ENCODE measurements at regions not wholly inside any gene's neighbourhood (a gene's known extent, or its start where the extent isn't known, plus 50 kb on each side); places are given as distances from the start of the nearest gene placed in this dataset.

DNA sequence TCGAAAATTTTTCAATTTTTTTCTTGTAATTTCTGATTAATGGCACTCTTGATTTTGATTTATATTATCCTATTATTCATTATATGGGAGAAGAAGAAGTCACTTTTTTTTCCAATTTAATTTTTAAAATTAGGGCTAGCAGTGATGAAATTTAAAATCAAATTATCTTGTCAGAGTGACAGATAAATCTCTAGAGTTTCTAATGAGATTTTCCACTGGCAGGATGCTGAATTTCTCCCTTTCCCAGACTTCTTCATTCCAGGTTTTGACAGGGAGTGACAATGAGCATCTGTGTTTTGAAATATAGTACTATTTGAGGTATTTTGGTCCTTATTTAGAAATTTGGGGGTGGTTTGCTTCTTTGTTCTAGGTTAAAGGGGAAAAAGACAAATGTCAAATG is 2274.1 kb downstream of the MAT2B start:
- no peak for DNase-seq

DNA sequence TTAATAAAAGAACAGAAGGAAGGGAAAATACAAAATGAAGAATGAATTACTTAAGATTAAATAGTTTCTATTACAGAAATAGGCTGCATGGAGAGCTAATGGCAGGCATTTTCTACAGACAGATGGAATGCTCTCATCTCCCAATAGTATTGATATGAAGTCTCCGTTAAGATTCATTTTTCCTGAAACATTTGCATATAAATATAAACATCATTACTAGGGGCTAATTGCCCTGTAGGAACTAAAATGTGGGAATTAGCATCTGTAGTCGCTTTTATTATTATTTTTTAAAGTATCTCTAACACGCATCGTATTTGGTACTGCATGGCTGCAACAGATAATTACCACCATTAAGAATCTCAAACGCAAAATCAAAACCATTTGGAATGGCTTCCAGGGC is 2275.5 kb downstream of the MAT2B start:
- DNase-seq: no peak

DNA sequence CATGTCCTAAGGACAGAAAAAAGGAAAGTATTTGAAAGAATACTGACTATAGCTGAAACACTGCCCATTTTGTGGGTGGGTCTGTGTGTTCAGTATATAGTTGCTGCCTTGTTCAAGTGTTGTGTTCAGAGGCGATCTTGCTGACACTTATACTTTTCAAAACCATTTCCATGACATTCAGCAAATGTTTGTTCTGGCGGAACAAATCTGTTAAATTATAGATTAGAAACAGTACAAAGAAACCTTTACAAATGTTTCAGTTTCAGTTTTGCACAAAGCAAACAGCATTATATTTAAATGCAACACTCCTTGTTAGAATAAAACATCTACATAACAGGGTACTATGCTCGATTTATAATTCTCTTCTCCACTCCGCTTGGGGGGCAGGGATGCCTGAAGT is 2276.3 kb downstream of the MAT2B start:
- DNase-seq: no peak

GRCh38 chr5:165783024-165783423 is 2277.6 kb downstream of the MAT2B start:
- DNase-seq: no peak

DNA sequence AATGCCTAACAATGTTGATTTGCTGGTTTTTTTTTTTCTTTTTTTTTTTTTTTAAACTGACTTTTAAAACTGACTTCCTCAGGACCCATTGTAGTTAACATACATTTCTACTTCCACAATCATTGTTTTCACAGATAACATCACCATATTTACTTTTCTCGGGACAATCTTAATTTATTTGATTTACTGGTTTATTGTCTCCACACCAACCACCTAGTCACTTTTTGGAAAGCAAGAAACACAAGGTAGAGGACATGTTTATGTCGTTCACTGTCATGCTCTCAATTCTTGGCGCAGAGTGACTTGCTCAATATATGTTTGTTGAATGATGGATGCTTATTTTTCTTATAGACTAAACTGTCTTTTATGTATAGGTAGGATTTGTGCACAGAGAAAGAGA is 2280.7 kb downstream of the MAT2B start:
- no peak for DNase-seq

DNA sequence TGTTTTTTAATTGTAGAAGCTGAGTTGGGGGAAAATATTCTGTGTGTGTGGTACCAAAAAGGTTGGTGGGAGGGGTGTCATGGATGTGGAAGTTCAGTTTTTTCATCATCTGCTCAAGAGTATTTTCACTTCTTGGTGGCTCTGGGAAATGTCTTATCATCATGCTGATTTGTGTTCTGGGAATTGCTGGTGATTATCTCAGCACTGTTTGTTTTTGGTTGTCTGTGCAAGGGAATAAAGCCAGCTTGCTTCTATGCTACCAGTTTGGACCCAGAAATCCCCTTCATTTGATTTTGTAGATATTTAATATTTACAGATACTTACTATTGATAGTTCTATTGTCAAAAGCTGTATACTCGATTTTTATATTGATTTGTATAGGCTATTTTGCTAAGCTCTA is 2289.7 kb downstream of the MAT2B start:
- DNase-seq: no peak

- DNase-seq: no peak
Observed at GRCh38 chr5:165805756-165806155, 2300.3 kb downstream of the MAT2B start.

- DNase-seq: no peak
Observed at GRCh38 chr5:165808335-165808734, 2302.9 kb downstream of the MAT2B start.

- DNase-seq: no peak
Observed at GRCh38 chr5:165809914-165810313, 2304.5 kb downstream of the MAT2B start.

DNA sequence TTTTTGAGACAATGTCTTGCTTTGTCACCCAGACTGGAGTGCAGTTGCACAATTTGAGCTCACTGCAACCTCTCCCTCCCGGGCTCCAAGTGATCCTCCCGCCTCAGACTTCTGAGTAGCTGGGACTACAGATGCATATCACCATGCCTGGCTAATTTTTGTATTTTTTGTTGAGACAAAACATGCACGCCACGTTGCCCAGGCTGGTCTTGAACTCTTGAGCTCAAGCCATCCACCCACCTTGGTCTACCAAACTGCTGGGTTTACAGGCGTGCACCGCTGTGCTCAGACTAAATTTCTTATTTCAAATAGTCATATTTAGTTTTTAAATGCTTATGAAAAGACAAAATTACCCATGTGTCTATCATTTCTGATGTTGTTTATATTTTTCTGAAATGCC is 2324.1 kb downstream of the MAT2B start:
- no peak for DNase-seq

DNA sequence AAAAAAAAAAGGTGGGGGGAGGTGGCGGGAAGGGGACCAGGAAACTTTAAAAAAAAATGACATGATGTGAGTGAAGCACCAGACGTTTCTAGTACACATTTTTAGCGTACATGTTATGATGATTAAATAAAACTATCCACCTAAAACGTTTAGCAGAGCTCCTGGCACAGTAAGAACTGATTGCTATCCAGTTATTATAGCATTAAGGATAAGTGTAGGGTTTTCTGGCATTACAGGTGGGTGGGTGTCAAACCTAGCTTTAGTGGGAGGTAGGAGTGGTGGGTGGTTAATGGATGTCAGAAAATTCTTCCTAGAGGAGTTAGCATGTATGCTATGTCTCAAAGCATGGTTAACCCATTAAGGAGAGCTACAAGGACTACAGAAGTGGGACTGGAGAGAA is 2329.5 kb downstream of the MAT2B start:
- DNase-seq: no peak

DNA sequence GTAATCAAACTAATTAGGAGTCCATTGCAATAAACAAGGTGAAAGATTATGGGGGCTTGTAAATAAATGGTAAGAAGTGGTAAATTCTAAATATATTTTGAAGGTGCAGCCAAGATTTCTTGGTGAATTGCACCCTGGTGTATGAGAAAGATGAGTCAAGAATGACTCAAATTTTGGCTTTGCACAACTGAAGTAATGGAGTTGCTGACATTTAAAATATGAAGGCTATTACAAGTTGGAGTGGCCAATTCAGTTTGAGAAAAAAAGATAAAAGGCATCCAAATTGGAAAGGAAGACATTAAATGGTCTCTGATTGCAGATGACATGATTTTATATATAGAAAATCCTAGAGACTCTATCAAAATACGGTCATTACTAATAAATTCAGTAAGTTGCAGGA is 2330.6 kb downstream of the MAT2B start:
- DNase-seq: no peak

GRCh38 chr5:165837286-165837685 is 2331.9 kb downstream of the MAT2B start:
- DNase-seq: no peak

DNA sequence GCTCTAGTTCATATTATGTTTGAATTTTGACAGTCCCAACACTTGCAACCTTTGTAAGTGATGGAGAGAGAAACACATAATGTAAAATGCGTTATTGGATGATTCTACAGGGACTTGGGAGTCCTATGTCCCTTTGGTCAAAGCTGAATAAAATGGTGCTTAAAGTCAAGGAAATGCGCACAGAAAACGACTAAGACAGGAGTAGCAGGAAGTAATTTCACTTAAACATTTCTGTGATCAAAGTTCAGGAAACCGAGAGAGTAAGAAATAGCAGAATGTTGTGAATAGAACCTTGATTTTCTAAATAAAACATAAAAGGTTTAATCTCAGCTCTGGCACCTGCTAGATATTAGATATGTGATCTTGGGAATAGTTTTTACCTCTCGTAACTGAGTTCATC is 2339.2 kb downstream of the MAT2B start:
- DNase-seq: no peak

DNA sequence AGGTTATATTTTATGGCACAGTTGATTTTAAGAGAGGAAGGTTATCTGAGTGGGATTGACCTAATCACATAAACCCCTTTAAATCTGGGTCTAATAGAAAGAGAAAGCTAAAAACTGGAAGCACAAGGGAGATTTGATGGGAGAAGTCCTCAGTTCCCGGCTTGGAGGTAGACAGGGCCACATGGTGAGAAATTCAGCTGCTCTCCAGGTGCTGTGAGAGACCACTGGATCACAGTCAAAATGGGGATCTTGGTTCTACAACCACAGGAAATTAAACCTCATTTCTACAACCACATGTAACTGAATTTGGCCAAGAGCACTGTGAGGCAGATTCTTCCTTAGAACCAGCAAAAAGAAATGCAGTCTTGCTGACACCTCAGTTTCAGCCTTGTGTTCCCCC is 2352.7 kb downstream of the MAT2B start:
- no peak for DNase-seq

- no peak for DNase-seq
Observed at GRCh38 chr5:165859251-165859650, 2353.8 kb downstream of the MAT2B start.

DNA sequence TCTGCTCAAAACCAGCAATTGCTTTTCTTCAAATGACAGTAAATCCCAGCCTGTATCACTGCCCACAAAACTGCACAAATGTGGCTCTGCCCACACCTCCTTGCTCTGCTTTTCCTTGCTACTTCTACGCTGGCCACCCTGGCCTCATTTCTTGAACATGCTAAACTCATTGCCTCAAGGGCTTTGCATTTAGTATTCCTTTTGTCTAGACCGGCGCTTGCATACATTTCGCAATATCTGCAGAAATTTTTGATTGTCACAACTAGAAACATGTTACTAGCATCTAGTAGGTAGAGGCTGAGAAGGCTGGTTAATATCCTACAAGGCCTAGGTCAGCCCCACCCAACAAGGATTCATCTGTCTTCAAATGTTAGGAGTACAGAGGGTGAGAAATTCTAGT is 2357.8 kb downstream of the MAT2B start:
- DNase-seq: no peak

DNA sequence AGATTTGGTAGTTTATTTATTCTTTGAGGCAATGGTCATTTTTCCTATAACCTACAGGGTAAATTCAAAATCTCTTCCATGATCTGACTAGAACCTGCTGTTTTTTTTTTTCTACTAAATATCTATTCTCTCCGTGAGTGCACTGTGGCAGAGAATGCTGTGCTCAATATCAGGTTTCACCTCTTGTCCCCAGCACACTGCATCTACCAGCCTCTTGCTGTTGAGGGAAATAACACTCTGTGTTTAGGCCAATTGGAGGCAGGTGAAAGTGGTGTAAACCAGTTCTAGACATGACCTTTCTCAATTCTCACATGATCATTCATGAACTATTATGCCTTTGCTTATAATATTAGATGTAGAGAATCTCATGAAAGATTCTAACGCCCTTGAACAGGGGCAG is 2365.9 kb downstream of the MAT2B start:
- DNase-seq: no peak

GRCh38 chr5:165874851-165875250 is 2369.4 kb downstream of the MAT2B start:
- DNase-seq: no peak

DNA sequence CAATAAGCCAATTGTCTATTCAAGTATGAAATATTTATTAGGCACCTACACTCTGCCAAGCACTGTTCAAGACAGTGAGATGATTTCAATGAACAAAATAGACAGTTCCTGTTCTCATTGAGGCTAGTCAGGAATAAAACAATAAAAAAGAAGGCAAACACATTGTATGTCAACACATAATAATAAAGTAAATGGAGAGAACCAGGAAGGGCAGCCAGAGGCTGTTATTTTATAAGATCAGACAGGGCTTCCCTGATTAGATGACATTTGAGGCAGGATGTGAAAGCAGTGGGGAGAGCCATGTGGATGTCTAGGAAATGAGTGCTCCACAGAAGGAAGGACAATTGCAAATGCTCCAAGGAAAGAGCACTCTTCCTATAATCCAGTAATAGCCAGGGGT is 2371.1 kb downstream of the MAT2B start:
- no peak for DNase-seq

GRCh38 chr5:165877475-165877874 is 2372.1 kb downstream of the MAT2B start:
- no peak for DNase-seq

DNA sequence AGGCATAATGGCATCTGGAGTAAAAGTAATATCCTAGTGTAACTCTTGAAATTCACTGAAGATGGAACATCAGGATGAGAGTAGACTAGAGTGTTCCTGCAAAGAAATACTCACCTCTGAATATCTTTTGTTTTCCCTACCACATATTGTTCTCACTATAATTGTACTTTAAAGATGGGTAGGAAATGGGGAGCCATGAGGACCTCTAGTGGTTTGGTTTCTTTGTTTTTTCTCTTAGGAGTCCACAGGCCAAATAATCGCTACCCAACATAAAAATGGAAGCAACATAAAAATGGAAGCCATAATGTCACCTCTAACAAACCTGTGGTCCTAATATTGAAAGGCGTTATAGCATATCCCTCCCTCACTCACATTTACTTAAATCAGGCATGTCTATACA is 2375.8 kb downstream of the MAT2B start:
- DNase-seq: no peak

DNA sequence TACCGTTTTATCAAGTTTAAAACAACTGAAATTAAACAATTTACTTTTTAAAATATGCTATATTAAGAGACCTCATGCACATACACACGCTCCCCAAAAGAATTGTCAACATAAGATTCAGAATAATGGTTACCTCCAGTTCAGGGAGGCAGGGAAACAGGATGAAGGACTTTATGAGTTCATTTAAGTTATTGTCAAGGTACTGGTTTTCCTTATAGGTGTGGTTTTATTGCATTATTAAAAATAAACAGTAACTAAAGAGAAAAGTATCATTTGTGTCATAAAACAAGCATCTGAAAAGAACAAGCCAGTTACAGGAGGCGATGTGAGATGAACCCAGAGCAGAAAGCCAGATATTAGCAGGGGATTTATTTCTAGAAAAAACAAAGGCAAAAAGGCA is 2376.7 kb downstream of the MAT2B start:
- no peak for DNase-seq

GRCh38 chr5:165885623-165886350 is 2380.4 kb downstream of the MAT2B start:
- no peak for DNase-seq

DNA sequence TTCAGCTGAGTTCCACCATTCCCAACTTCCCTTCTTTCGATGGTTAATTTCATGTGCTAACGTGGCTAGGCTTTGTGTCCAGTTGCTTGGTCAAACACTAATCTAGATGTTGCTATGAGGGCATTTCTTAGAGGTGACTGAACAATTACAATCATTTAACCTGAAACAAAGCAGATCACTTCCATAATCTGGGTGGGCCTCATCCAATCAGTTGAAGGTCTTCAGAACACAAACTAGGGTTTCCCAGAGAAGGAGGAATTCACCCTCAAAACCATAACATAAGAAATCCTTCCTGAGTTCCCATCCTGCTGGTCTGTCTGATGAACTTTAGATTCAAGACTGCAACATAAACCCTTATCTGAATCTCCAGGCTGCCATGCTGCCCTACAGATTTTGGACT is 2381.7 kb downstream of the MAT2B start:
- DNase-seq: no peak

DNA sequence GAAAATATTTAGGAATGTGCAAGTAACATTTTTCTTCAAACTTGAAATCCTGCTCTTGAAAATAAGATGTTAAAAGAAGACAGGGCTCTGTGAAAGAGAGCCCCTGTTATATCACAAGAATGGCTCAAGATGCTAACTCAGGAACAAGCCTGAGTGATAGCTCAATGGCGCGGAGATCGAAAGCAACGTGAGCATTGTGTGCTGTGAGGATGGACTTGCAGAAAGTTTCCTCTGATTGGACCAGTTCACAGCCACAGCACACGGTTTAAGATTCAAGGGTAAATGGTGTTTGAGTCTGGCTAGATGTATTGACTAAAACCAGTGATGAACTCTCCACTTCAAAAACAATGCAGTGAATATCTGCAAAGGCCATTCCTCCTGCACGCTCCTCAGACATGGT is 2387.0 kb downstream of the MAT2B start:
- no peak for DNase-seq

Measured in T-helper 9 cell (primary cell).